Lower leg skin (tissue), 3 donors: ENCODE measurements at regions not wholly inside any gene's neighbourhood (a gene's known extent, or its start where the extent isn't known, plus 50 kb on each side); places are given as distances from the start of the nearest gene placed in this dataset.

Source experiments
- POLR2A ChIP-seq, 2 donors: fragments of 450-650 bp; IDR thresholded peaks; one replicate each; pipeline ENCODE4 v1.6.1; 2016 to 2017; ENCODE audit warnings: antibody characterized with exemption in 2 of 2, mild to moderate bottlenecking in 1 of 2, moderate library complexity in 1 of 2
- TF ChIP-seq, protein P1 (sequence below), 3 donors: fragments of 450-650 bp; IDR thresholded peaks; one replicate each; pipeline ENCODE4 v1.5.1; 2016; ENCODE audit warnings: antibody characterized with exemption in 3 of 3, mild to moderate bottlenecking in 3 of 3, moderate library complexity in 2 of 3

DNA sequence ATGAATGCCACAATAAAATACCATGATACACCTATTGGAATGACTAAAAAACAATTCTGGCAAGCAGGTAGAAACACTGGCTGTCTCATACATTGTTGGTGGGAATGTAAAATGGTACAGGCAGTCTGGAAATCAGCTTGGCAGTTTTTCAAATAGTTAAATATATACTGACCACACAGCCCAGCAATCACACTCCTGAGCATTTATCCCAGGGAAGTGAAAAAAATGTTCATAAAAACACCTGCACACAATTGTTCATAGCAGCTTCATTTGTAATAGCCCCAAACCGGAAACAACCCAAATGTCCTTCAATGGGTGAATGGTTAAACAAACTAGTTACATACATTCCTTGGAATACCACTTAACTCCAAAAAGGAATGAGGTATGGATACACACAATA, 137.2 kb downstream of the TFCP2L1 start:
- no peak for TF ChIP-seq POLR2A (IDR thresholded peaks at IDR 0.05)
- TF ChIP-seq, protein P1, sequence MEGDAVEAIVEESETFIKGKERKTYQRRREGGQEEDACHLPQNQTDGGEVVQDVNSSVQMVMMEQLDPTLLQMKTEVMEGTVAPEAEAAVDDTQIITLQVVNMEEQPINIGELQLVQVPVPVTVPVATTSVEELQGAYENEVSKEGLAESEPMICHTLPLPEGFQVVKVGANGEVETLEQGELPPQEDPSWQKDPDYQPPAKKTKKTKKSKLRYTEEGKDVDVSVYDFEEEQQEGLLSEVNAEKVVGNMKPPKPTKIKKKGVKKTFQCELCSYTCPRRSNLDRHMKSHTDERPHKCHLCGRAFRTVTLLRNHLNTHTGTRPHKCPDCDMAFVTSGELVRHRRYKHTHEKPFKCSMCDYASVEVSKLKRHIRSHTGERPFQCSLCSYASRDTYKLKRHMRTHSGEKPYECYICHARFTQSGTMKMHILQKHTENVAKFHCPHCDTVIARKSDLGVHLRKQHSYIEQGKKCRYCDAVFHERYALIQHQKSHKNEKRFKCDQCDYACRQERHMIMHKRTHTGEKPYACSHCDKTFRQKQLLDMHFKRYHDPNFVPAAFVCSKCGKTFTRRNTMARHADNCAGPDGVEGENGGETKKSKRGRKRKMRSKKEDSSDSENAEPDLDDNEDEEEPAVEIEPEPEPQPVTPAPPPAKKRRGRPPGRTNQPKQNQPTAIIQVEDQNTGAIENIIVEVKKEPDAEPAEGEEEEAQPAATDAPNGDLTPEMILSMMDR (IDR thresholded peaks at IDR 0.05), result no peak
